Osteoblast (primary cell): ENCODE measurements at regions not wholly inside any gene's neighbourhood (a gene's known extent, or its start where the extent isn't known, plus 50 kb on each side); places are given as distances from the start of the nearest gene placed in this dataset.
"Not testable (repeated sequence)": the region's sequence is repeated elsewhere in the genome, so short reads cannot be mapped to it uniquely, and the experiment has no call there.

Experiments used
- DNase-seq: peaks from one replicate; pipeline ENCODE4 v3.0.0; 2011; ENCODE audit warnings: low spot score, mixed read lengths; ENCODE audit not compliant: insufficient read length; ENCODE audit errors: missing footprints
- H2AFZ ChIP-seq: 2 replicates; pipeline ENCODE4 v1.6.0; 2011; ENCODE audit warnings: mild to moderate bottlenecking, low read length
- H3K27ac ChIP-seq: 2 replicates; pipeline ENCODE4 v1.5.1; 2011; ENCODE audit warnings: mild to moderate bottlenecking, low read depth, low read length, moderate library complexity
- H3K27me3 ChIP-seq: 2 replicates; pipeline ENCODE4 v1.6.0; 2012; ENCODE audit warnings: mild to moderate bottlenecking, control low read depth, inconsistent platforms, low read length, moderate library complexity; ENCODE audit not compliant: insufficient read depth
- H3K36me3 ChIP-seq: 2 replicates; pipeline ENCODE4 v1.5.1; 2011; ENCODE audit warnings: mild to moderate bottlenecking, low read length, control low read depth, moderate library complexity; ENCODE audit not compliant: insufficient read depth
- H3K4me1 ChIP-seq: 2 replicates; pipeline ENCODE4 v1.5.1; 2011; ENCODE audit warnings: mild to moderate bottlenecking, low read length, control low read depth, moderate library complexity; ENCODE audit not compliant: insufficient read depth
- H3K4me2 ChIP-seq: 2 replicates; pipeline ENCODE4 v1.6.0; 2011; ENCODE audit warnings: mild to moderate bottlenecking, low read length; ENCODE audit not compliant: insufficient read depth
- H3K4me3 ChIP-seq: fragments of 200-600 bp; sonication (generic); 3 replicates; pipeline ENCODE4 v1.5.1; 2012; ENCODE audit warnings: mild to moderate bottlenecking, low read length, inconsistent platforms; ENCODE audit not compliant: insufficient read depth
- H3K79me2 ChIP-seq: 2 replicates; pipeline ENCODE4 v1.6.0; 2012; ENCODE audit warnings: mild to moderate bottlenecking, low read length, control low read depth, inconsistent platforms; ENCODE audit not compliant: insufficient read depth
- H3K9me3 ChIP-seq: 2 replicates; pipeline ENCODE4 v1.5.1; 2011; ENCODE audit warnings: low read depth, low read length, control low read depth
- H4K20me1 ChIP-seq: 2 replicates; pipeline ENCODE4 v1.6.0; 2012; ENCODE audit warnings: mild to moderate bottlenecking, low read length, control low read depth; ENCODE audit not compliant: insufficient read depth
- TF ChIP-seq, protein P1 (sequence below): IDR thresholded peaks from 2 replicates; pipeline ENCODE4 v1.5.1; 2011; ENCODE audit warnings: mild to moderate bottlenecking, low read depth, low read length, moderate library complexity; ENCODE audit errors: extremely low read depth

DNA sequence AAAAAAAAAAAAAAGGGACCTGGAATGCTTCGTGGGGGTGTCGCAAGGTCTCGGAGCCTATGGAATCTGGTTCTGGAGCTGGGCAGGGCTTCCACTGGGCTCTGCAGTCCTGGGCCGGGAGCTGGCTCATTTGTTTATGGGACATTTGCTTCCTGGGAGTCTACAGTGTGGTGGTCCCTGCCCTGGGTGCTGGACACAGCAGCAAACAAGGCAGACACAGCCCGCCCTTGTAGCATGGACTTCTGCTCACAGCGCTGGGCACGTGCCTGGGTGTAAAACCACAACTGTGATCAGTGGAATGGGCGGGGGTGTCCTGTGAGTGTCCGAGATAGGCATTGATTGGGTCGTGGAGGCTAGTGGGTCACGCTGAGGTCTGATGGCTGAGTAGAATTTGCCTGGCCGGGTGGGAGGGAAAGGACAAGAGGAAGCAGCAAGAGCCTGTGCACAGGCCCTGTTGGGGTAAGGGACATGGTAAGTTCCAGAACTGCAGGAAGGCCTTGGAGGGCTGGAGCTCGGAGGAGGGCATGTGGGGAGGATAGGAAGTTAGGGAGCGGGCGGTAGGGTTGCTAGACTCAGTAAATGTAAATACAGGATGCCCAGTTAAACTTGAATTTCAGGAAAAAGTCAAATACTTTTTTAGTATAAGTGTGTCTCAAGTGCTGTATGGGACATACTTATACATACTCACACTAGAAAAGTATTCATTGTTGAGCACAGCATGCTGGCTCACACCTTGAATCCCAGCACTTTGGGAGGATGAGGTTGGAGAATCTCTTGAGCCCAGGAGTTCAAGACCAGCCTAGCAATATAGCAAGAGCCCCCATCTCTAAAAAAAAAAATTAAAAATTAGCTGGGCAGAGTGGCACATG is 61.3 kb upstream of the PMEPA1 start:
- H3K9me3 ChIP-seq = no peaks in the 10 kb centered on the region
- H4K20me1 ChIP-seq = no peaks in the 10 kb centered on the region
- TF ChIP-seq, protein P1, sequence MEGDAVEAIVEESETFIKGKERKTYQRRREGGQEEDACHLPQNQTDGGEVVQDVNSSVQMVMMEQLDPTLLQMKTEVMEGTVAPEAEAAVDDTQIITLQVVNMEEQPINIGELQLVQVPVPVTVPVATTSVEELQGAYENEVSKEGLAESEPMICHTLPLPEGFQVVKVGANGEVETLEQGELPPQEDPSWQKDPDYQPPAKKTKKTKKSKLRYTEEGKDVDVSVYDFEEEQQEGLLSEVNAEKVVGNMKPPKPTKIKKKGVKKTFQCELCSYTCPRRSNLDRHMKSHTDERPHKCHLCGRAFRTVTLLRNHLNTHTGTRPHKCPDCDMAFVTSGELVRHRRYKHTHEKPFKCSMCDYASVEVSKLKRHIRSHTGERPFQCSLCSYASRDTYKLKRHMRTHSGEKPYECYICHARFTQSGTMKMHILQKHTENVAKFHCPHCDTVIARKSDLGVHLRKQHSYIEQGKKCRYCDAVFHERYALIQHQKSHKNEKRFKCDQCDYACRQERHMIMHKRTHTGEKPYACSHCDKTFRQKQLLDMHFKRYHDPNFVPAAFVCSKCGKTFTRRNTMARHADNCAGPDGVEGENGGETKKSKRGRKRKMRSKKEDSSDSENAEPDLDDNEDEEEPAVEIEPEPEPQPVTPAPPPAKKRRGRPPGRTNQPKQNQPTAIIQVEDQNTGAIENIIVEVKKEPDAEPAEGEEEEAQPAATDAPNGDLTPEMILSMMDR = no peak
- no peak overlapping the region for H3K4me3 ChIP-seq
- no peak overlapping the region for H2AFZ ChIP-seq
- H3K27me3 ChIP-seq = no peaks in the 10 kb centered on the region
- DNase-seq = no peak
- H3K4me1 ChIP-seq = peaks cover 4% of the 10 kb centered on the region
- H3K36me3 ChIP-seq = no peaks in the 10 kb centered on the region
- H3K4me2 ChIP-seq = no peak overlapping the region
- no peak overlapping the region for H3K27ac ChIP-seq
- no peaks in the 10 kb centered on the region for H3K79me2 ChIP-seq

DNA sequence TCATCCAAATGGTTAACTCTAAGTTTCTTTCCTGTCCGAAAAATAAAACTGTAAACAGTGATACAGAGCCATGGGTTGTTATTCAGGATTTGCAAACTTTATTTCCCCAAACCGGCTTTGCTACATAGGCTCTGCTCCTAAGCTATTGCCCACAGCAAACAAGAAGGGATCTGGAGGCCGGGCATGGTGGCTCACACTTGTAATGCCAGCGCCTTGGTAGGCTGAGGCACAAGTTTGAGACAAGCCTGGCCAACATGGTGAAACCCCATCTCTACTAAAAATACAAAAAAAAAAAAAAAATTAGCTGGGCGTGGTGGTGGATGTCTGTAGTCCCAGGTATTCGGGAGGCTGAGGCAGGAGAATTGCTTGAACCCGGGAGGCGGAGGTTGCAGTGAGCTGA is 60.6 kb upstream of the PMEPA1 start:
- not testable (repeated sequence) for H2AFZ ChIP-seq, H3K27me3 ChIP-seq, H4K20me1 ChIP-seq, H3K4me3 ChIP-seq, H3K36me3 ChIP-seq, H3K9me3 ChIP-seq, H3K4me2 ChIP-seq, H3K4me1 ChIP-seq, DNase-seq, H3K79me2 ChIP-seq, H3K27ac ChIP-seq

DNA sequence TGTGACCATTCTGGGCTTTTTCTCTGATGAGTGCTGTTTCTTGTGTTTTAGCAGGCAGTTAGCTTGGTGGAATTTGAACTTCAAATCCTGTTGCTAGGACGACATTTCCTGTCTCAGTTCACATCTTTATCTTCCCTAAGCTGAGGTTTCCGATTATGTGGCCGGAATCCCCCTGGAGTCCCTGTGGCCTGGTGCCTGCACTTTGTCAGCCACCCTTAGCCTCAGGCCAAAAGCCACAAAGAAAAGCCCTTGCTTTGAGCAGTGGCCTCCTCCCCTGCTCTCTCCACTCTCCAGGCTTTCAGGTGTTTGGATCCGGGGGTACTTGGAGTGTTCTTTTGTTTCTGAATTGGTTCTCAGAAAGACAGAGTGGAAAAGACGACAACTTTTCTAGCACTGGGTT is 59.9 kb upstream of the PMEPA1 start:
- Histone ChIP-seq H3K9me3 (no peaks in the 10 kb centered on the region), H3K4me2 (no peak overlapping the region), H3K27ac (no peak overlapping the region), H3K4me1 (peaks cover 4% of the 10 kb centered on the region), H3K27me3 (peaks cover under 1% of the 10 kb centered on the region), H4K20me1 (no peaks in the 10 kb centered on the region), H3K79me2 (no peaks in the 10 kb centered on the region), H3K36me3 (no peaks in the 10 kb centered on the region), H2AFZ (no peak overlapping the region), H3K4me3 (no peak overlapping the region)
- DNase-seq = no peak
- TF ChIP-seq, protein P1 = no peak

DNA sequence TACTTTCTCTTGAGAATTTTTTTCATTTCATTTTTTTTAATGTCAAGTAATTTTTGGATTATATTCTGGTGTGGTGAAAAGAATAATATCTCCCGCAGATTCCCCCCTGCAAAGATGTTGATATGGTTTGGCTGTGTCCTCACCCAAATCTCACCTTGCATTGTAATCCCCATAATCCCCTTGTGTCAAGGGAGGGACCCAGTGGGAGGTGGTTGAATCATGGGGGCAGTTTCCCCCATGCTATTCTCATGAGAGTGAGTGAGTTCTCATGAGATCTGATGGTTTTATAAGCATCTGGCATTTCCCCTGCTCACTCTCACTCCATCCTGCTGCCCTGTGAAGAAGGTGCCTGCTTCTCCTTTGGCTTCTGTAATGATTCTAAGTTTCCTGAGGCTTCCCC is 58.7 kb upstream of the PMEPA1 start:
- no peaks in the 10 kb centered on the region for H3K9me3 ChIP-seq

More for the DNA sequence above, 58.7 kb upstream of the PMEPA1 start:
- H3K27ac ChIP-seq = no peak overlapping the region
- no peak overlapping the region for H3K4me2 ChIP-seq
- H3K27me3 ChIP-seq = peaks cover 3% of the 10 kb centered on the region
- DNase-seq = no peak
- H3K79me2 ChIP-seq = no peaks in the 10 kb centered on the region
- TF ChIP-seq, protein P1 = no peak
- no peak overlapping the region for H2AFZ ChIP-seq
- no peaks in the 10 kb centered on the region for H4K20me1 ChIP-seq
- no peak overlapping the region for H3K4me3 ChIP-seq
- peaks cover 4% of the 10 kb centered on the region for H3K4me1 ChIP-seq
- no peaks in the 10 kb centered on the region for H3K36me3 ChIP-seq
